ENCODE measurements at regions not wholly inside any gene's neighbourhood (a gene's known extent, or its start where the extent isn't known, plus 50 kb on each side); places are given as distances from the start of the nearest gene placed in this dataset.

GRCh38 chr5:74382123-74382855 is 258.2 kb downstream of the ENC1 start:
- DNase-seq (ENCODE audit: low read depth in 2 of 2, low spot score in 1 of 2), result no peak

DNA sequence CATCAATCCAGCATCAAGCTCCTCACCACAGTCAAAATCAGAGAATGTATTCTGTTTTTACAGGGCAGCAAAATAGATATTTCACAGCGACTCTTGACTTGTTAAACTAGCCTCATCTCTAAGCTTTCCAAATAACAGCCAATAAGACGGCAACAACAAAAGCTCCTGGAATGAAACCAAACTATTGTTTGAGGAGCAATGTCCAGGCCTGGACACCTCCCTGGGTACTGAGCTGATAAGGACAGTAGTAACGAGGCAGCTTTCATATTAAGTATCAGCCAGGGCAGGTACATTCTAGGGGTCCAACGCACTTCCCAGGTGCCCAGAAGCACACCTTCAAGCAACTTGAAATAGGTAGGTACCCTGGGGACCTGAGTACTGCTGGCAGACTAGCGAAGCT is 260.3 kb downstream of the ENC1 start:
- DNase-seq (ENCODE audit: low read depth in 2 of 2, low spot score in 1 of 2), result no peak

DNA sequence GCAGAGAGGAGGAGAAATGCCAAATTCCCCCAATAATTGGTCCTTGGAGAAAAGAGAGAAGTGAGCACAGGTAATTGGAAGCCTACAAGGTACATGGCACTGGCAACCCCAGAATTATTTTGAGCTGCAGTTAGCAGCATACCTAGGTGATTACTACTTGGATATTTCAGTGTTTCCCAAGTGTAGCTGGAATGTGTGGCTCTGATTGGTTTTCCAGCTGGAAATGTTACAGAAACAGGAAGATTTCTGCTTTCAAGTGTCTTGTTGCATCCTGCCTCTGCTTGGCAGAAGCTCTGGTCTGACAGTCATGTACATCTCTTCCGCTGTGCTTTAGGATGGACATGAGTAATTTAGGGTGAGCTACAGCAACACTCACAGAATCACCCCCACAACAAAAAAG is 262.1 kb downstream of the ENC1 start:
- no peak for DNase-seq (ENCODE audit: low read depth in 2 of 2, low spot score in 1 of 2)

DNA sequence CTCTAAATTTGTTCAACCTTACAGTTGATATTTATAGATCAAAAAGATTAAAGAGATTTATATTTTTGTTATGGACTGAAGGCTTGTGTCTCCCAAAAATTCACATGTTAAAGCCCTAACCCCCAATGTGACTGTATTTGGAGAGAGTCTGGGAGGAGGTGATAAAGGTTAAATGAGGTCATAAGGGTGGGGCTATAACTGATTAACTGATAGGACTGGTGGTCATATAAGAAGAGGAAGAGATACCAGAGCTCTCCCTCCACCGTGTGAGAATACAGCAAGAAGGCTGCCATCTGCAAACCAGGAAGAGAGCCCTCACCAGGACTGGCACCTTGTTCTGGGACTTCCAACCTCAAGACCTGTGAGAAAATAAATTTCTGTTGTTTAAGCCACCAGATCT is 264.3 kb downstream of the ENC1 start:
- no peak for DNase-seq (ENCODE audit: low read depth in 2 of 2, low spot score in 1 of 2)

DNA sequence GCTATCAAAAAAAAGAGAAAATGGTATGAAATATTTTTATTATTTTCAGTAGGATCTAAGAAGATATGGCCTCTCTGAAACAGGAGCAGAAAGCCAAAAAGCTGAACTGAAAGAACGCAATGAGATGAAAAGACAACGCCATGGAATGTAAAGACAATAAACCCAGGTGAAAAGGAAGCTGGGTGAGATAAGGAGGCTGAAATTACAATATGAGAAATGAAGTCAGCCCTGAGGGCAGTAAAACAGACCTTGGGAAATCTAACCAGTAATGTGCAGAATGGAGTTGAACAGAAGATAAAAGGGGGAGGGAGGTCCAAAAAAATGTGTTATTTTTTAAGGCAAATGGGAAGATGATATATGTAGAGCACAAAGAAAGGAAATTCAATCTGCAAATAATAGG is 265.3 kb downstream of the ENC1 start:
- DNase-seq (ENCODE audit: low read depth in 2 of 2, low spot score in 1 of 2), result no peak

DNA sequence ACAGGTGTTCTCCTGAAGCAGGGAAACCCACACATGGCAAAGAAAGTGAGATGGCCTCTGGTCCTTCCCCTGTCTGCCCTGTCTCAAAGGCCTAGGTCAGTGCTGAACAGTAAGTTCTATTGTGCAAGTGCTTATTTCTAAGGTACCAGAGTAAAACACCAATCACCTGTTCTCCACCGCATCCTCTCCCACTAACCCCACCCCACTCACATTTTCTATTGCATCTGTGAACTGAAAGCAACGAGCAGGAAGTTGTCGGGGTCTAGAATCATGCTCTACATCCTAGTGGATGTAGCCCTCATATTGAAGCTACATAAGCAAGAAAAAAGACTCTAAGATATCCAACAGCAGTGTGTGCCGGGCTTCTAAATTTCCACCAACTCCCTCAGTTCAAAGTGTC is 265.9 kb downstream of the ENC1 start:
- DNase-seq (ENCODE audit: low read depth in 2 of 2, low spot score in 1 of 2), result no peak

- no peak for DNase-seq (ENCODE audit: low read depth in 2 of 2, low spot score in 1 of 2)
Measured at GRCh38 chr5:74373076-74373475, 267.5 kb downstream of the ENC1 start.

DNA sequence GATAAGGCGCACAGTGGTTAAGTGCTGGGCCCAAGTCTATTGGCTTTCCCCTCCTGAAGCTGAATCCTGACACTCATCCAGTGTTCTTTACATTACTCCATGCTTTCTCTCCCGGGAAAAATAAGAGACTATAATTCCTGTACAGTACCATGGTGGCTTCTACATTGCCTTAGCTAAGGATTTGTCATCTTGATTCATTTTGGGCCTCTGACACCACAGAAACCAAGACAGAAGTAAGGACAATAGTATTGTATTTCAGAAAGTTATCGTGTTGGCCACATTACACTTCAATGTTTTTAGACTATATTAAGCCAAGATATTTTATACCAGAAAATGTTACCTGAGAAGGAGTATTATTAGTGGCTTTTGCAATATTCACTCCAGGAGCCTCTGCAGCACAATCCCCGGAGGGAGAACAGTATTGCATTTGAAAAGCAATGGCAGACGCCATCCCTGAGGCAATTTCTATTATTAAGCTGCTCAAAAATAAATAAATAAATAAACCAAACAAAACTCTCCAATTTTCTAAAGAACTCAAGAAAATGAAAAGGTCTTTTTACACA is 267.9 kb downstream of the ENC1 start:
- no peak for DNase-seq (ENCODE audit: low read depth in 2 of 2, low spot score in 1 of 2)

DNA sequence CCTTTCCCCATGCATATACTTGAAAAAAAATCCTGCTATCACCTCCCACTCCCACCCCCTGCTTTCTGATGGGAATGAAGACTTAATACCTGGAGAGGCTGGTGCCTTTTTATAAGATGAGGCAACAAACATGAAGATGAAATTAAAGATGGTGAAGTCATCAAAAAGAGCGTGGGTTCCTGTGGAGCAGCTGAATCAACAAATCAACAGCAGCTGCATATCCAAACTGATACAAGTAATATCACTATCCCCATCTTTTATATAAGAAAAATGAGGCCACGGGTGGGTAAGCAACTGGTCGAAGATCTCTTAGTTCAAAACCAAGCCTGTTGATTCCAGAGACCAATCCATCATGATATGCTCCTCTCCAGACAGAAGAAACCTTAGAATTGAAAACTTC is 268.5 kb downstream of the ENC1 start:
- DNase-seq (ENCODE audit: low read depth in 2 of 2, low spot score in 1 of 2), result no peak

DNA sequence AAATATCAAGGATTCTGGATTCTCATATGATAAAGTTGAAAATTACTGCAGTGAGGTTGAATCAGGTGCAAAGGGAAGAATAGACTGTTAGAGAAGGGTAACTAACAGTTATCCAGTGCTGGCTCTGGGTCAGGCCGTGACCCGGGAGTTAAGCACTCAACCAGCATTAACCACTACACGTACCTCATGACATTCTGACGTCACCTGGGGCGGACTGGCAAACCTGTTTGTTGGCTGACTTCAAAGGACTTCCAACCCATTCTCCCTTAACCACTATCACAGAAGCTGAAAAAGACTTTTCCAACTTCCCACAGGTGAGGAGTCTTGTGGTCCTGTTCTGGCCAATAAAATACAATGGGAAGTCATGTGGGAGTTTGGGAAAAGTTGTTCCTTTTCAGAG is 268.9 kb downstream of the ENC1 start:
- no peak for DNase-seq (ENCODE audit: low read depth in 2 of 2, low spot score in 1 of 2)

- no peak for DNase-seq (ENCODE audit: low read depth in 2 of 2, low spot score in 1 of 2)
Measured at GRCh38 chr5:74370168-74370567, 270.4 kb downstream of the ENC1 start.

DNA sequence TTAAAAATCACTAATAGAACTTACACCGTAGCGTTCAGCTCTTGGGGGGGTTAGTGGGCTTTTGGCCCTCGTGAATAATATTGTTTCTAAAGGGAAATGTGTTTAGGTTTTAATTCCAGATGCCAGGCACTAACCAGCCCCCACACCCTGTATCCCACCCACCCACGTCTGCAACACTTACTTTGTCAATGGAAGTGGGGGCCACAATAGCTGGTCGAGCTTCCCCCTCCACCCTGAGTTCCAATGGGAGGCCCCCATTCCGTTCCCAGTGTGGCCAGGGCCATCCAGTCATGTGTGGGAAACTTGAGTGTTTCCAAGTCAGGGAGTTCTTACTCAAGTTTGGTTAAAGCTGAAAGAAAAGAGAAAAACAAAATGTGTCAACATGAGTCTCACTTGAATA is 271.4 kb downstream of the ENC1 start:
- DNase-seq (ENCODE audit: low read depth in 2 of 2, low spot score in 1 of 2), result no peak

- DNase-seq (ENCODE audit: low read depth in 2 of 2, low spot score in 1 of 2), result no peak
Measured at GRCh38 chr5:74367934-74368333, 272.6 kb downstream of the ENC1 start.

GRCh38 chr5:74367241-74367733 is 273.2 kb downstream of the ENC1 start:
- DNase-seq (ENCODE audit: low read depth in 2 of 2, low spot score in 1 of 2), result no peak

- DNase-seq (ENCODE audit: low read depth in 2 of 2, low spot score in 1 of 2), result no peak
Measured at GRCh38 chr5:74365723-74366122, 274.8 kb downstream of the ENC1 start.

DNA sequence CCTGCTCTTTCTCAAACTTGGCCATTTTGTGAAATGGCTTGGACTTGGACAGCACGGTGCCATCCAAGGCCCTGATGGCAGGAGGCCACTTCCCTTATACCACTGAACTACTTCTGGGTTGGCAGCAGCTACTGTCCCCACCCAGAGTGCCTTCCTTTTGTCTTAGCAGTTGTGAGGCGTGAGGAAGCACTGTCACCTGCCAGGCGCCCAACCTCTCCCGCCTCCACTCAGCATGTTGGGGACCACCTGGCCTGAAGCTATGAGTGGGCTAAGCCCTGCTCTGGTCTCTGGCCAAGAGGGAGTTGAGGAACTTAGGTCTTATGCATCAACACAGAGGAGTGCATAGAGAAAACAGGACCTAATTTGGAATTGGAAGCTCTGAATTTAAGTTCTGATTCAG is 276.0 kb downstream of the ENC1 start:
- DNase-seq (ENCODE audit: low read depth in 2 of 2, low spot score in 1 of 2), result no peak

DNA sequence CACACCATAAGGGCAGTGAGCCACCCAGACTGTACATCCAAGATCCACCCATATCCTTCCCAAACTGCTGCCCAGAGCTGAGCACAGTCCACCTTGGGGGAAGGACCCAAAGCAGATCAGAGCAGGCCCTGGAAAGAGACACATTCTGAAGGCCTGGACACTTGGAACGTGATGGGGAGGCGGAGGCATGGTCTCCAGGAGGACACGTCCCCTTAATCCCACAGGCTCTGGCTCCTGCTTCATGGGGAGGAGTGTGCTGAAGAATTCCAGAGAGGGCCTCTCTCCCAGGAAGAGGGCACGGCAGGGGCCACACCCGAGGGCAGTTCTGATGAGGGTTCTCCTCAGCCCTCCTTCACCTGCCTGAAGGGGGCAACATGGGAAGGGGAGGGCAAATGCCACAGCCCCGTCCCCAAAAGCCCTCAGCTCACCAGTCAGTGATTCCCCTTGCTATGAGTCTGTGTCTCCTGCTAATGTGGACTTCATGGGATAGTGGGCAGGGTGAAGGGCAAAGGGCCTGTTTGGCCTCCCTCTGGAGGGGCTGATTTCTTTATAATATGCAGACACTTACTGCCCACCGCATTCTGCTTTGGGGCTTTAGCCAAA is 276.8 kb downstream of the ENC1 start:
- DNase-seq (ENCODE audit: low read depth in 2 of 2, low spot score in 1 of 2), result no peak

DNA sequence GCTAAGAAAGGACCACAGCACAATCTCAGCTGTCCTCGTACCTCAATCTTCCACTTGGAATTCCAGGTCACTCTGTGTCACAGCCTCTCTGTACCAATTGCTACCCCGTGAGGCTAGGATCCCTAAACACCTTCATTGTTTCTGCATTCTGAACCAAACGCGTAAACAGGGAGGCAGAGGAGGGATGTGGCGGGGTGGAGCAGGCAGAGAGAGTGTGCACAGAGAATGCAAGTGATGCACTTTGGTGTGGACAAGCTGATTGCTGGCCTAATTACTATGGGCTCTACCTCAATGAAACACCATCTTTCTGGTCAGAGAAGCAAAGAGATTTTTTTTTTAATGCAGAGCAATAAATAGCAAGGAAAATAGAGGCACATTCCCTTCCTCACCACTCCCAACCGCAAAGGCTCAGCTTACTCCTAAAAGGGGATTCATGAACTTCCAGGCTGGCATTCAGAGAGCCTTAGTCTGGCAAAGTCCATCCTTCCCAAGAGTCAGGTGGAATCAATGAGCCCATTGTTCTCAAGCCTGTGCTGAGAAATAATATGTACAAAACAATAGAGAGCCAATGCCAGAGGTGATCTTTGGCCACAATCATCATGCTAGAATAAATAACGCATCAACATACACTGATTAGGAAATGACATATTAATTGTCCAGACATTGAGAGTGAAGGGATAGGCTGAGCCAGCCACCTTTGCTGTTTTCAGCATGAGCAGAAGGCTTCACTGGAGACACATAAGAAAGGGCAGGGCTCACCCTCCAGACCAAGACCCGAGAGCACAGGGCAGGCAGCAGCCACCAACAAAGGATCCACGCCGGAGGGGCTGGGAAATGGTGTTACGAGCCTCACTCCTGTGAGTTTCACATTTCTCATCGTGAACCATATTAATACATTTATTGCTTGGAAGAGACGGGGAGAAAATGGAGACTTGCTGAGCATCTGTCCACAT is 278.8 kb downstream of the ENC1 start:
- DNase-seq (ENCODE audit: low read depth in 2 of 2, low spot score in 1 of 2), result no peak

DNA sequence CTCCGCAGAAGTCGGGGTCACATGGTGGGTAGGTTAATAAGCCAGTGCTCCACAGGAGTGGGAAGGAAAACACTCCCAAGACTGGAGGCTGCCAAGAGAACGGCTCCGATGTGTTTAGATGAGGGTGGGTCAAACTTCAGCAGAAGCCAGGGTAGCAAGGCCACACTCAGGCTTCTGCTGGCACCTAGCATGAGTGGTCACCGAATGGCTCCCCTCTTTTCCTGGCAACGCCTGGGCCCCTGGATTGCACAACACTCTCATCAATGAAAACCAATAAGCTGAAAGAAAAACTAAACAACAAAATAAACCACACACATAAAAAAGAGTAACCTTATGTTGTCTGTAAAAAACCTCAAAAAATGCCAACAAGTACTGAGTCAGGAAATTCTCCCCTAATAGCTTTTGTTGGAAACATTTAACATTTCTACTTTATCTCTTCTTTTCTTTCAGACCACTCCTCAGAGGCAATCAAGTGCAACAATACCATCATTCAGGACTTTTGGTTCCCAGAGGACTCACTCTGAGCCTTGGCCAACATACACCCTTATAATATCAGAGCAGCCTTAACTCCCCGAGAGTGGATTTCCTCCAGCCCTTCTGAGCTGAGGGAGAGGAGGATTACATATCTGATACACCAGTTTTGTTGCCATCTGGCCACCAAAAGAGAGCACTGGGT is 279.9 kb downstream of the ENC1 start:
- no peak for DNase-seq (ENCODE audit: low read depth in 2 of 2, low spot score in 1 of 2)

GRCh38 chr5:74357827-74358226 is 282.7 kb downstream of the ENC1 start:
- DNase-seq (ENCODE audit: low read depth in 2 of 2, low spot score in 1 of 2), result no peak

Data from stimulated activated CD8-positive, alpha-beta memory T cell treated with anti-CD3 and anti-CD28 coated beads, Interleukin-4, amount 100 ng/mL, for 4 hours (primary cell).